GM10266 (cell line): ENCODE measurements at regions not wholly inside any gene's neighbourhood (a gene's known extent, or its start where the extent isn't known, plus 50 kb on each side); places are given as distances from the start of the nearest gene placed in this dataset.

ENCODE experiments used
- DNase-seq: peaks from one replicate; pipeline ENCODE4 v3.0.0; 2012; ENCODE audit errors: extremely low spot score
- TF ChIP-seq, protein P1 (sequence below): IDR thresholded peaks from 2 replicates; pipeline ENCODE4 v1.5.1; 2012; ENCODE audit warnings: mild to moderate bottlenecking, low read depth; ENCODE audit not compliant: control insufficient read depth, insufficient read depth; ENCODE audit errors: missing control alignments

DNA sequence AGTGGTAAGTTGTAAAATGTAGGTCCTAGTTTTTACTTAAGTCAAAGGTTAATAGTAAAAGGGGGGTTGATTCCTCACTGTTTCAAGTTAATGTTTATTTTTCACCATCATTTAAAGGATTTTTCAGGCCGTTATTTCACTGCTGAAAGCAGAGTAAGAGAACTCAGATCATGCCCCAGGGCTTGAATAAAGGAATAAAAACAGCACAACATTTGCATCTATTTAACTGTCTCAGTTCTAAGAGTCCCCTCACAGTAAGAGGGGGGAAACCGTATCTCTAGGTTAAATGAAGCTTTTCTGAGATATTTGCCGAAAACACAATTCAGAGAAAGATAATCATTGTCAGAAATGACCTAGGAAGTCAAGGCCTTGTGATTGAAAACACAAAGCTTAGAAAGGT lies 138.2 kb upstream of the KCTD1 start:
- no peak for DNase-seq
- TF ChIP-seq, protein P1, sequence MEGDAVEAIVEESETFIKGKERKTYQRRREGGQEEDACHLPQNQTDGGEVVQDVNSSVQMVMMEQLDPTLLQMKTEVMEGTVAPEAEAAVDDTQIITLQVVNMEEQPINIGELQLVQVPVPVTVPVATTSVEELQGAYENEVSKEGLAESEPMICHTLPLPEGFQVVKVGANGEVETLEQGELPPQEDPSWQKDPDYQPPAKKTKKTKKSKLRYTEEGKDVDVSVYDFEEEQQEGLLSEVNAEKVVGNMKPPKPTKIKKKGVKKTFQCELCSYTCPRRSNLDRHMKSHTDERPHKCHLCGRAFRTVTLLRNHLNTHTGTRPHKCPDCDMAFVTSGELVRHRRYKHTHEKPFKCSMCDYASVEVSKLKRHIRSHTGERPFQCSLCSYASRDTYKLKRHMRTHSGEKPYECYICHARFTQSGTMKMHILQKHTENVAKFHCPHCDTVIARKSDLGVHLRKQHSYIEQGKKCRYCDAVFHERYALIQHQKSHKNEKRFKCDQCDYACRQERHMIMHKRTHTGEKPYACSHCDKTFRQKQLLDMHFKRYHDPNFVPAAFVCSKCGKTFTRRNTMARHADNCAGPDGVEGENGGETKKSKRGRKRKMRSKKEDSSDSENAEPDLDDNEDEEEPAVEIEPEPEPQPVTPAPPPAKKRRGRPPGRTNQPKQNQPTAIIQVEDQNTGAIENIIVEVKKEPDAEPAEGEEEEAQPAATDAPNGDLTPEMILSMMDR, result no peak

DNA sequence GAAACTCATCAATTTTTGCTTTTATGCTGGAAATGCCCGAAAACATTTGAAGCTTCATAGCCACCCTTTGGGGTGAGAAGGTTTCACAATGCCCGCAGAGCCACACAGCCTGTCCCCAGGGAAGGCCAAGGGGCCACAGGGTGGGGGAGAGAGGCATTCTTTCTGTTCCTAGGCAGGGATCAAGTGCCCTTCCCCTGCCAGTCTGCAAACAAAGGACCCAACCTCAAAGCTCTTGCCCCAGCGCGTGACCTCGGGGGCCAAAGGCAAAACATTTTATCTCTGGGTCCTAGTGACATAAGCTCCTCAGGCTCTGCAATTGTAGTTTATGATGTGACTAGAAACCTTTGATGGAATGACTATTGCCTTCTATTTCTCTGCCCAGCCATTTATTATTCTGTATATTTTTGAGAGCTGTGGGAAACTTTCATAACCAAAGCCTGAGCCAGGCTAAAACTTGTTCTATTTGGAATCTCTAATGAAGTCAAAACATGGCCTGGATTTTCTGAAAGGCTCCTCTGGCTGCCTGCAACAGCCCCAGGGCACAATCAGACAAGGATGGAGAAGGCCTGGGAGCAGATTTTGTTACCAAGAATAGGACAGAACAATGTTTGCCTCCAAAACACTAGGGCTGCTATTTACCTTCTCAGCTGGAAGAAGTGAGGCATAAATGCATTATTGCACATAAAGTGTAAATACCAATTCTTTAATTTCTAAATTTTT lies 137.2 kb upstream of the KCTD1 start:
- TF ChIP-seq, protein P1, result no peak
- no peak for DNase-seq

DNA sequence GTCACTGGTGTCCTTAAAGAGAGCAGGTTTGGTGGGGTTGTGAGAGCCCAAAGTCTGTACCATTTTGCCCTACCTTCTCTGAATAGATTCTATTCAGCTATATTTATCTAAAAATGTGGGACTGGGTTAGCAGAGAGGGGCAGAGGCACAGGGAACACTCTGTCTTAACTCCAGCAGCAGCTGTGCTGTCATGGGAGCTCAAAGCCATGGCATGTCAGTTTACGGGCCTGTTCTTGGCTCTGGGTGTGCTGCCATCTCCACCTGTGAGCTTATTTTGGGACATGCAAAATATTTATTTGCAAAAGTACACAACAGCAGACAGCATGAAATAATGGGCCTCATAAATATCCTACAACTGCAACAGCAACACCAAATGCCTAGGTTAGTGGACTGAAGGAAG lies 129.6 kb upstream of the KCTD1 start:
- TF ChIP-seq, protein P1, result no peak
- no peak for DNase-seq

DNA sequence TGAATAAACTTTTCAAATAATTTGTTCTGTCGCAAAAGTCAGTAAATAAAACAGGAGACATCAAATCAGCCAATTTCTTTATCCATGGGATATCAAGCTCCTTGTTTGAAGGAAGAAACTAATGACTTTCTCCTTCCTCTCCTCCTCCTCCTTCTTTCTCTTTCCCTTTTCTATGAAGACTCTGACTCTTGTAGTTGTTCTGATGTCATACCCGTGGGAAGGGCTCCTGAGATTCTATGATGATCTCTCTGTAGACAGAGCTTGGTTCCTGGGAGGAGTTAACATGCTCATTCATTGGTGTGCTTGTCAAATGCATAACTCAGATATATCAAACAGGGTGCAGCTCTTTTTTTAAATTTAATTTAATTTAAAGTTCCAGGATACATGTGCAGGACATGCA lies 118.7 kb upstream of the KCTD1 start:
- no peak for DNase-seq
- TF ChIP-seq, protein P1, result no peak

DNA sequence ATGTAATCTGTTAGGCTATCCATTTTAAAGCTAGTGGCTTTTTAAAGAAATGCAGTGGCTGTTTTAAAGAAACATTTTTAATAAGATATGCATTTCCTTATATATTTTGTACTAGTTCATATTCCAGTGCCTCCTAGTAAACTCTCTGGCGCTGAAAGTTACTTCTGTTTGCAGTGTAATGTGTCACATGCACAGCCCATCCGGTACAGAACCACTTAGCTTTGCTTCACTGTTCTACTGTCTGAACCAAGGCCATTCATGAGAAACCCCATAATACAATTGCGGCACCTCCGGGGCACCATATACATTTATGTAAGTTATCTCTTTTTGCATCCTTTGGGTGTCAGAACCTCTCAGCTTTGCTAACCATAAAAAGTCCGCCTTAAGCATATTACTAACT lies 114.6 kb upstream of the KCTD1 start:
- TF ChIP-seq, protein P1, result no peak
- DNase-seq, result no peak

DNA sequence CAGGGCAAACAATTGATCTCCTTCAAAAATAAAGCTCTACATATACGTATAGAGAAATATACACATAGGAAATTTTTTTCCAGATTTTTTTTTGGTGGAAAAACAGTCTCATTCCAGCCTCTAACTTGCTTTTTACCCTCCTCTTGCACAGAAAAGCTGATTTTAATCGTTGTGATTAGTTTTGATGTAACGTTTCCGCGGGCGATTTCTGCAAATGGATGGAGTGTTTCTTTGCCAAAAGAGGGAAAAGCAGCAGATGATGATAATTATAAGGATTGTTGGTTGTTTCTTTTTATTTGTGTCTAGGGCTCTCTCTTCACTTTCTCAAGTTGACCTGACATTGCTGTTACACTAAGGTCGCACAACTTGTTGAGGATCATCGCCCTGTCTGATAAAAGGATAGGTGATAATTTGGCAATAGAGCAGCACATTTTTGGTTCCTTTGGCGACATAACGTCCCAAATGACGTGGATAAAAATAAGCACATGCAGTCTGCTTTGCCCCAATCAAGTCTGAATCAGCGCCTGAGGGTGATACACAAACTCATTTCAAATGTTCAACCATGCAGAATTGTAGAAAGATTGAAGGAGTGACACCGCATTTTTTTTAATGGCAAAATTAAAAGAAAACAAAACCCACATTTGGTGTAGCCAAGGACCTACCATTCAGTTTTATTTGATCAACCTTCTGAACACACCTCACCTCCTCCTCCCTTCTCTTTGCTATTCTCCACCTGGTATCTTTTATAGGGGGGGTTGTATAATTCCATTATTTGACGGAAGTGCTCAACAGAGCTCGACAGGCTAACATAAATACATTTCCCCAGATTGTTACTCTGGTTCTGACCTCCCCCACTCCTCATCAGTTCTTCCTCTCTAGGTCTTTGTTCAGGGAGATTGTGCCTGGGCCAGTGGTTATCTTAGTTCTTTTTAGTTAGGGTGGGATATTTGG lies 109.6 kb upstream of the KCTD1 start:
- TF ChIP-seq, protein P1, result no peak
- no peak for DNase-seq
